Activated gamma-delta T cell treated with Interleukin-2 at 50 U/mL for 16 hours (primary cell): ENCODE measurements at regions not wholly inside any gene's neighbourhood (a gene's known extent, or its start where the extent isn't known, plus 50 kb on each side); places are given as distances from the start of the nearest gene placed in this dataset.

Experiments used
- DNase-seq: peaks from one replicate; pipeline ENCODE4 v3.0.0-alpha.2; 2020

GRCh38 chr4:111631215-111631999 lies 513.8 kb upstream of the FAM241A start:
- no peak for DNase-seq

GRCh38 chr4:111632641-111633151 lies 512.6 kb upstream of the FAM241A start:
- DNase-seq: no peak

GRCh38 chr4:111633663-111634266 lies 511.5 kb upstream of the FAM241A start:
- no peak for DNase-seq

GRCh38 chr4:111635646-111636045 lies 509.6 kb upstream of the FAM241A start:
- no peak for DNase-seq

- DNase-seq: no peak
Observed at GRCh38 chr4:111636961-111637585, 508.2 kb upstream of the FAM241A start.

GRCh38 chr4:111639120-111639690 lies 506.0 kb upstream of the FAM241A start:
- DNase-seq: no peak

GRCh38 chr4:111639876-111640275 lies 505.4 kb upstream of the FAM241A start:
- DNase-seq: no peak

- DNase-seq: no peak
Observed at GRCh38 chr4:111641813-111642579, 503.3 kb upstream of the FAM241A start.

GRCh38 chr4:111648056-111648455 lies 497.2 kb upstream of the FAM241A start:
- DNase-seq: no peak

- no peak for DNase-seq
Observed at GRCh38 chr4:111649308-111649707, 495.9 kb upstream of the FAM241A start.

GRCh38 chr4:111650146-111650545 lies 495.1 kb upstream of the FAM241A start:
- DNase-seq: no peak

- DNase-seq: no peak
Observed at GRCh38 chr4:111650674-111651086, 494.6 kb upstream of the FAM241A start.

- DNase-seq: no peak
Observed at GRCh38 chr4:111652236-111652635, 493.0 kb upstream of the FAM241A start.

GRCh38 chr4:111652986-111653385 lies 492.3 kb upstream of the FAM241A start:
- DNase-seq: no peak

GRCh38 chr4:111662496-111662895 lies 482.8 kb upstream of the FAM241A start:
- no peak for DNase-seq

GRCh38 chr4:111664308-111664945 lies 480.8 kb upstream of the FAM241A start:
- DNase-seq: no peak

GRCh38 chr4:111666826-111667360 lies 478.4 kb upstream of the FAM241A start:
- DNase-seq: no peak

- DNase-seq: no peak
Observed at GRCh38 chr4:111671756-111672155, 473.5 kb upstream of the FAM241A start.

- DNase-seq: no peak
Observed at GRCh38 chr4:111675746-111676145, 469.5 kb upstream of the FAM241A start.

GRCh38 chr4:111676533-111676932 lies 468.7 kb upstream of the FAM241A start:
- DNase-seq: no peak

GRCh38 chr4:111678479-111678878 lies 466.8 kb upstream of the FAM241A start:
- DNase-seq: no peak

- no peak for DNase-seq
Observed at GRCh38 chr4:111678908-111679307, 466.3 kb upstream of the FAM241A start.
